Erythroblast (primary cell): ENCODE measurements at regions not wholly inside any gene's neighbourhood (a gene's known extent, or its start where the extent isn't known, plus 50 kb on each side); places are given as distances from the start of the nearest gene placed in this dataset.

ENCODE experiments used
- GATA1 ChIP-seq: IDR thresholded peaks from 2 replicates; pipeline ENCODE4 v1.6.1; 2011; ENCODE audit warnings: low read depth, mild to moderate bottlenecking, control low read depth, low read length, moderate library complexity
- POLR2A ChIP-seq: IDR thresholded peaks from 2 replicates; pipeline ENCODE4 v1.6.1; 2011; ENCODE audit warnings: mild to moderate bottlenecking, low read length

DNA sequence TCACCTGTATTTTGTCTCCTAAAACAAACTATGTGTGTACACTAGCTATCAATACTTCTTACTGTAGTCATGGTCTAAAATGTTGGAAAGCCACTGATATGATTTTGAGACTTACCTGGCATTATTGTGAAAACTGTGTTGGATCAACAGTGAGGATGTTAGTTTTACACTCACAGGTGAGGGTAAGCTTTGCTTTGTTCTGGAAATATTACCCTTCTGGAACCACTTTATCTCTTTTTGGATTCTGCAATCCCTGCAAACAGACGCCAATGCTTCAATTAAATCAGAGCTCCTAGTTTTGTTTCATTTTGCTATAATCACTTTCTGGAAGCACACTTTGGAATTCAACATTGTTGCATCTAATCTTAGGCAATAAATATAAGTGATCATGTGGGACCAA lies 223.3 kb downstream of the RPS29 start:
- TF ChIP-seq POLR2A (no peak), GATA1 (no peak)
